Spleen (tissue), 7 donors: ENCODE measurements at regions not wholly inside any gene's neighbourhood (a gene's known extent, or its start where the extent isn't known, plus 50 kb on each side); places are given as distances from the start of the nearest gene placed in this dataset.

Source experiments
- CTCF ChIP-seq, 11 experiments: fragments of 200-600 bp in 7 of 11; fragments of 450-650 bp in 4 of 11; sonication (generic) in 4 of 11; IDR thresholded peaks in 8 of 11; conservative IDR thresholded peaks in 3 of 11; 1 replicate in 7 of 11; 2 replicates in 4 of 11; pipeline versions ENCODE4 v1.4.0 to v1.8.0; 2016 to 2021; ENCODE audit warnings: antibody characterized with exemption in 11 of 11, inconsistent platforms in 4 of 11, mild to moderate bottlenecking in 1 of 11
- POLR2A ChIP-seq, 3 donors: fragments of 450-650 bp; IDR thresholded peaks; one replicate each; pipeline ENCODE4 v1.5.1; 2017; ENCODE audit warnings: antibody characterized with exemption in 3 of 3, mild to moderate bottlenecking in 1 of 3
- POLR2AphosphoS5 ChIP-seq, 3 donors: sonication (generic); formaldehyde crosslinking; IDR thresholded peaks; one replicate each; pipeline ENCODE4 v1.5.1; 2017; ENCODE audit warnings: antibody characterized with exemption in 3 of 3
- donor health status: DM: no; HTN: no; CAD: no; lungs with moderate emphysema.
- donor health status: DM: no; HTN: no; CAD: no.
- donor health status: DM: no; HTN: no; CAD: no.

GRCh38 chrX:82842286-82842685 lies 665.8 kb upstream of the POU3F4 start:
- no peak for TF ChIP-seq CTCF (IDR thresholded peaks at IDR 0.05 in 8 of 11, conservative IDR thresholded peaks at IDR 0.05 in 3 of 11)
- no peak for TF ChIP-seq POLR2A (IDR thresholded peaks at IDR 0.05)
- no peak for TF ChIP-seq POLR2AphosphoS5 (IDR thresholded peaks at IDR 0.05)
